ENCODE measurements at regions not wholly inside any gene's neighbourhood (a gene's known extent, or its start where the extent isn't known, plus 50 kb on each side); places are given as distances from the start of the nearest gene placed in this dataset.

DNA sequence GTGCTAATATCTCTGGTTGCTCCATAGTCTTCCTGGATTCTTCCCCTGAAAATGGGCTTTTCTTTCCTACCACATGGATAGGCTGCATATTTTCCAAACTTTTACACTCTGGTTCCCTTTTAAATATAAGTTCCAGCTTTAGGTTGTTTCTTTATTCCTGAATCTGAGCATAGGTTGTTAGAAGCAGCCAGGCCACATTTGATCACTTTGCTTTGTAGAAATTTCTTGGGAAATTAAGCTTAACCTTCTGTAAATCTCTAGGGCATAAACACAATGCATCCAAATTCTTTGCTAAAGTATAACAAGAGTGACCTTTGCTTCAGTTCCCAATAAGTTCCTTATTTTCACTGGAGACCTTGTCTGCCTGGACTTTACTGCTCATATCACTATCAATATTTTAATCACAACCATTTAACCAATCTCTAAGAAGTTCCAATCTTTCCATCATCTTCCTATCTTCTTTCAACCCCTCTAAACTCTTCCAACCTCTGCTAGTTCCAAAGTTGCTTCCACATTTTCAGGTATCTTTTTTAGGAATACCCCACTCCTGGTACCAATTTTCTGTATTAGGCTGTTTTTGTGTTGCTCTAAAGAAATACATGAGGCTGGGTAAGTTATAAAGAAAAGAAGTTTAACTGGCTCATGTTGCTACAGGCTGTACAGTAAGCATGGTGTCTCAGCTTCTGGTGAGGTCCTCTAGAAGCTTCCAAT is 389.6 kb upstream of the HS6ST1 start:
- peaks cover 4% of the 10 kb centered on the region for H3K36me3 Mint-ChIP-seq
- no peak for ATAC-seq
- DNase-seq = no peak
- peaks cover 9% of the 10 kb centered on the region for H3K27me3 Mint-ChIP-seq
- no peaks in the 10 kb centered on the region for H3K4me1 Mint-ChIP-seq
- H3K4me3 Mint-ChIP-seq = no peak overlapping the region
- CTCF ChIA-PET = no interaction called here
- no peak overlapping the region for H3K27ac Mint-ChIP-seq
- H3K9me3 Mint-ChIP-seq (ENCODE audit: low read depth) = peaks cover 15% of the 10 kb centered on the region

DNA sequence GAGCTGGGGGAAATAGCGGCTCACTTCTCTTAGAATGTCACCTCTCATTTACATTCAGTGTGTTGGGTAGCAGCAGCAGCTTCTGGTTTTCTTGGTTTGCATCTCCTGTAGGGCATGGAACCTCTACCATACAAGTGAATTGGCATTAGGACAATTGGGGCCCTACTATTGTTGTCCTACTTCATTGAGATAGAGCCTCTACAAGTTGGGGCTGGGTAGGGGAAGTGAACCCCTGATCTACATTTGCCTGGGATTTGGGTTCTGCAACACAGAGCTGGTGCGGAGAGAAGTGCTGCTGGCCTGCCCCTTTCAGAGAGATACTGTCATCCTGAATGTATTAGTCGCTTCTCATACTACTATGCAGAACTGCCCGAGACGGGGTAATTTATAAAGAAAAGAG is 391.6 kb upstream of the HS6ST1 start:
- Mint-ChIP-seq H3K27ac (no peak overlapping the region), H3K36me3 (peaks cover 4% of the 10 kb centered on the region), H3K27me3 (peaks cover 5% of the 10 kb centered on the region), H3K4me3 (no peak overlapping the region), H3K9me3 (ENCODE audit: low read depth) (peaks cover 11% of the 10 kb centered on the region), H3K4me1 (no peaks in the 10 kb centered on the region)
- DNase-seq = no peak
- CTCF ChIA-PET = interaction anchor here (1.6 kb wide), 1 partner anchor 26 kb away, joined by 3 read pairs; no protein-coding TSS in a partner anchor
- no peak for ATAC-seq

DNA sequence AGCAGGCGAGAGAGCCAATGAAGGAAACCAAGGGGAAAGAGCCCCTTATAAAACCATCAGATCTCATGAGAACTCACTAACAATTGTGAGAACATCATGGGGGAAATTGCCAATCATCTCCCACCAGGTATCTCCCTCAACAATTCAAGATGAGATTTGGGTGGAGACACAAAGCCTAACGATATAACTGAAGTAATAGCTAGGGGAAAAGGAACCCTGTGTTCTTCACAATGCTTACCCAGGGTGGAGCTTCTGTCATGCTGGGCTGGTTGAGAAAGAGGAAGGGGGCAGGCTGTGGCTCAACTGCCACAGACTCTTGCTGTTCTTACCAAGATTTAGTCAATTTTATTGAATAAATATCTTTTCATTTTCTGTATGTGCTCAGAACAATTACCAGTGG is 392.1 kb upstream of the HS6ST1 start:
- no peak overlapping the region for H3K27ac Mint-ChIP-seq
- H3K27me3 Mint-ChIP-seq = peaks cover 9% of the 10 kb centered on the region
- H3K9me3 Mint-ChIP-seq (ENCODE audit: low read depth) = peaks cover 11% of the 10 kb centered on the region
- CTCF ChIA-PET = interaction anchor here (1.6 kb wide), 1 partner anchor 26 kb away, joined by 3 read pairs; no protein-coding TSS in a partner anchor
- no peaks in the 10 kb centered on the region for H3K4me1 Mint-ChIP-seq
- H3K4me3 Mint-ChIP-seq = no peak overlapping the region
- ATAC-seq = no peak
- H3K36me3 Mint-ChIP-seq = peaks cover 4% of the 10 kb centered on the region
- no peak for DNase-seq

DNA sequence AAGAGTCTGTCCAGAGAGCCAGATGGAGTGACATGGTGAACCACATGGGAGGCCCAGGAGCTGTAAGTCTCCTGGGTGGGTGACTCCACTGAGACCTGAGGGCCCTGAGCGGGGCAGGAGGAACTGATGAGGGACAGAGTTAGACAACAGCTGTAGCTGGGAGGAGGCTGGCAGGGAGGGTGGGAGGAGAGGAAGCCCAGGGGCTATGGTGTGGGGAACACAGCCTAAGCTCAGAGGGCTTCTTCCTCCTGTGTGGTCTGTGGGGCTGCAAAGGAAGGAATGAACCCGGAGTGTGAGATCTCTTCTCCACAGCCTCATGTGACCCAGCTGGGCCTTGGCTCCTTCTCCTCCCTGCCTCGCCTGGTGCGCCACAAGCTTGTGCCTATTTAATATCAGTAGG is 395.6 kb upstream of the HS6ST1 start:
- H3K36me3 Mint-ChIP-seq = no peaks in the 10 kb centered on the region

DNA sequence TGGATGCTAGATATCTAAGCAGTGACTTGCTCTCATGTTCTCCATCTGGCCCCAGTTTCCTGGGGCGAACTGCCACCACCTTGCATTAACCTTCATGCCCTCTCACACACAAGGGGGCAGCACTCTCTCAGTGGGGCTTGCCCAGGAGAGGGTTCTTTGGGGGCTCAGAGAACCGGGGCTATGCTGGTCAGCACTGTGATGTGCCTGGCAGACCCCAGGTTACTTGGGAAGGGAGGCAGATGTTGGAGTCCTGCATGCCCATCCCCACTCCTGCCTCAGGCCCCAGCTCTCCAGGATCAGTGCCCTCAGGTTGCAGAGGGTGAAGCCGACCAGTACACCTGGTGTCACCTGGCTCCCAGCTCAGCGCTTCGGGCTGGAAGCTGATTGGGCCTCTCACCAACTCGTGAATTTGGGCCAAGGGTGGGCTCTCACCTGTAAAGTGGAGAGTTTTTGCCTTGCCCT is 396.2 kb upstream of the HS6ST1 start:
- Mint-ChIP-seq H3K27me3 (peaks cover 20% of the 10 kb centered on the region), H3K36me3 (no peaks in the 10 kb centered on the region), H3K9me3 (ENCODE audit: low read depth) (no peaks in the 10 kb centered on the region), H3K4me1 (no peaks in the 10 kb centered on the region), H3K4me3 (no peak overlapping the region), H3K27ac (no peak overlapping the region)
- DNase-seq = no peak
- ATAC-seq = no peak
- CTCF ChIA-PET = no interaction called here

More for the DNA sequence above, 395.6 kb upstream of the HS6ST1 start:
- Mint-ChIP-seq H3K4me1 (no peaks in the 10 kb centered on the region), H3K27ac (no peak overlapping the region), H3K4me3 (no peak overlapping the region), H3K9me3 (ENCODE audit: low read depth) (peaks cover 2% of the 10 kb centered on the region), H3K27me3 (peaks cover 20% of the 10 kb centered on the region)
- DNase-seq (no peak), ATAC-seq (no peak)
- CTCF ChIA-PET = no interaction called here

DNA sequence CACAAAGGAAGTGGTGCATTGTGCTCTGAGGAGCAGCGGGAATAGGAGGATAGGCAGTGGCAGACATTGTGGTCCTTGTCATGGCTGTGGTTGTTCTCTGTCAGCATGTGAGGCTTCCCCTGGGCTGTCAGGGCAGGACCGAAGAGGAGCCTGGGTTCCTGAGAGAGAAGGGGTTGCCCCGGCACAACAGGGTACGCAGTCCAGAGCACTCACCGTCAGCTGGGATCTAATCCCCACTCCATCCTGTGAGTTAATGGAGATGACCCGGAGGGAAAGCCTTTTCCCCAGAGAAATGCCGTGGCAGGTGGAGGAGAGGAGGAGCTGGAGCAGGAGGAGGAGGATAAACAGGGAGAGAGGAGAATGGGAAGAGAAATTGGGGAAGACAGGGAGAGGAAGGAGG is 396.7 kb upstream of the HS6ST1 start:
- no peaks in the 10 kb centered on the region for H3K36me3 Mint-ChIP-seq
- H3K27ac Mint-ChIP-seq = no peak overlapping the region
- DNase-seq = no peak
- H3K4me1 Mint-ChIP-seq = no peaks in the 10 kb centered on the region
- no peaks in the 10 kb centered on the region for H3K9me3 Mint-ChIP-seq (ENCODE audit: low read depth)
- CTCF ChIA-PET = no interaction called here
- H3K4me3 Mint-ChIP-seq = no peak overlapping the region
- ATAC-seq = no peak
- H3K27me3 Mint-ChIP-seq = peaks cover 21% of the 10 kb centered on the region

DNA sequence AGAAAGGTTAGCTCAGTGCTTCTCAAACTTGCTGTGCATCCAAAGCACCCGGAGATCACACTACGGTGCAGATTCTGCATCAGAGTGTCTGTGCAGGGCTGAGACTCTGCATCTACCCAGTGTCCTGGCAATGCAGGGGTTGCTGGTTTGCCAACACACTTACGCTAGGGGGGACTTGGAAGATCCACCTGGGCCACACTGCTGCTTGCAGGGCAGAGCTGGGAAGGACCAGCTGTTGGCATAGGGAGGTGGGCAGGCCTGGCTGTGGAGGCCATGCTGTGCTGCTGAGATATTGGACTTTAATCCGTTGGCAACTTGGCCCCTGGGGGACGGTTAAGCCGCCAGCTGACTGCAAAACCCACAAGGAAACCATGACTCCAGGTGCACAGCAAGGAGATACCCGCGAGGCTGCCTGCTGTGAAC is 397.6 kb upstream of the HS6ST1 start:
- Mint-ChIP-seq H3K36me3 (no peaks in the 10 kb centered on the region), H3K4me3 (no peak overlapping the region), H3K27ac (no peak overlapping the region), H3K27me3 (peaks cover 23% of the 10 kb centered on the region), H3K9me3 (ENCODE audit: low read depth) (no peaks in the 10 kb centered on the region), H3K4me1 (no peaks in the 10 kb centered on the region)
- DNase-seq (no peak), ATAC-seq (no peak)
- CTCF ChIA-PET = interaction anchor here (1.3 kb wide), 1 partner anchor 20 kb away, joined by 4 read pairs; no protein-coding TSS in a partner anchor

DNA sequence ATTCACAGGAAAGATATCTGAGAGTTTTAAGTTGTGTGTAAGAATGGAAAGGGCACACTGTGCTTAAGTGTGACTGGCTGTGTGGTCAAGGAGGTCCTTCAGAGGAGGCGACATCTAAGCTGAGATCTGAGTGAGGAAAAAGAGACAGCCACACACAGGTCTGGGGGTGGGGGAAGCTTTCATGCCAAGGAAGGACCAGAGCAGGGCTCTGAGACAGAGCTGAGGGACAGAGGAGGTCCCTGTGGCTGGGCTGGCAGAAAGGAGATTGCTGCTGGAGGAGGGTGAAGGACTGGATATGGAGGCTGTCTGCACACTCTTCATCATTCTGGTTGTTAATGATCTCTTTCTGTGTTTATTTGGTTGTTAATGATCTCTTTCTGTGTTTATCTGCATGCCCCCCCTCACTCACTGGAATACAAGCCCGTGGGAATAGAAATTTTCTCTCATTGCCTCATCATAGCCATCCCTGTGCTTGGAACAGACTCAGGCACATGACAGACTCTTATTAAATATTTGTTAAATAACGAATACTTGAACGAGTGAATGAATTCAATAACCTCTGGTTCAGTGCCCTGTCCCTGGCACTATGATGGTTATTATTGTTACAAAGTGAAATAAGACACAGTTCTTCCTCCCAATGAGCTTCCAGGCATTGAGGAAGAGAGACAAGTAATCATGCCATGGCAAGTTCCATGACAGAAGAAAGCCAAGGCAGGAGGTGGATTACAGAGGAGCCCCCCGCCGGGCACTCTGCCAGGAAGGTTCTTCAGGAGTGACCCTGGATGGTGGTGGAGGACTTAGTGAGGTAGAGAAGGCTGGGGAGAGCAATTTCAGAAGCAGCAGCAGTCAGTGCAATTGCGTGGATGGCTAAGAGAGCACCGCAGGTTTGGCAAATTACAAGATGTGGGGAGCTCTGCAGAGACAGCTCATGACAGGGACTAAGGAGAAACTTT is 399.4 kb upstream of the HS6ST1 start:
- Mint-ChIP-seq H3K4me3 (no peak overlapping the region), H3K4me1 (no peaks in the 10 kb centered on the region), H3K27ac (no peak overlapping the region), H3K27me3 (peaks cover 23% of the 10 kb centered on the region), H3K36me3 (no peaks in the 10 kb centered on the region), H3K9me3 (ENCODE audit: low read depth) (no peaks in the 10 kb centered on the region)
- CTCF ChIA-PET = interaction anchor here (1.3 kb wide), 1 partner anchor 19 kb away, joined by 4 read pairs; no protein-coding TSS in a partner anchor
- DNase-seq (no peak), ATAC-seq (no peak)

DNA sequence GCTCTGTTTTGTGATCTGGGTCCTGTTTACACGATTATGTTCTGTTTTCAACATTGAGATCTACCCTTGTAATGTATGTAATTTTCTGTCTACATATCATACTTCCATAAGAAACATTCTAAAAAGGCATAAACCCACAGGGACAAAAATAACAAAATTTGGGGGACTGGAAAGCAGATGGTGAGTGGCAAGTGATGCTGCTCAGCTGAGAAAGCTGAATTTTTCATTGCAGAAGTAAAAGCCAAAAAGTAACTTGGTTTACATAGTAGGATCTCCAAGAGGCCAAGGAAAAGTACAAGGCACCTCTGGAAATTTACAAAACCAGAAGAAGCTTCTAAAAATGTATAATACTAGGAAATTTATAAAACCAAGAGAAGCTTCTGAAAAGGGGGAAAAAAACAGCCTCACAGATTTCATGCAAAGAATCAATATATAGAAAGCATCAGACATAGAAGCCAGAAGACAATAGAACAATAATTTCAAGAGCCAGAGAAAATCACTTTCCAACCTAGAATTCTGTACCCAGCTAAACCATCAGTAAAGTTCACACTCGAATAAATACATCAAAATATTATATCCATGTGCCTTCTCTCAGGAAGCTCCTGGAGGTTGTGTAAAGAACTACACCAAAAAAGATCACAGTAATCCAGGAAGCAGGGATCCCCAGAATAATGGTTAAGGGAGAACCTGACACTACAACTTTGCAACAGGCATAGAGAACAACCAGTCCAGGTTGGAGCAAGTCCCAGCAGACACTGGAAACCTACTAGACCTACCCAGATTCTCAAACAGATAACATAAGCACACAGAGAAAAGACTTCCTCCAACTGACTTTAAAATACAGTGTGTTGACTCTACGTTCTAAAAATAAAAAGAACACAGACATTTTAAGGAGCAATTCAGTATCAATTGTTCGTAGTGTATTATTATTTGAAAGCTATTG is 401.7 kb upstream of the HS6ST1 start:
- CTCF ChIA-PET = no interaction called here
- no peak overlapping the region for H3K4me3 Mint-ChIP-seq

DNA sequence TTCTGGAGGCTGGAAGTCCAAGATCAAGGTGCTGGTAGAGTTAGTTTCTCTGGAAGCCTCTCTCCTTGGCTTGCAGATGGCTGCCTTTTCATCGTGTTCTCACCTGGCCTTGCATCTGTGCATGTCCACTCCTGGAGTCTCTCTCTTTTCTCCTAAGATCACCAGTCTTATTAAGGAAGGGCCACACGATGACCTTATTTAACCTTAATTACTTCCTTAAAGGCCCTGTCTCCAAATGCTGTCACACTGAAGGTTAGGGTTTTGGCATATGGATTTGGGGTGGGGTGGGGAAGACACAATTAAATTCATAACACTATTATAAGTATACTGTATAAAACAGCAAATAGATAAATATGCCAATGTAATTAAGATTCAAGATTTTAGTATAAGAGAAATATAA is 402.4 kb upstream of the HS6ST1 start:
- Mint-ChIP-seq H3K4me3 (no peak overlapping the region), H3K36me3 (no peaks in the 10 kb centered on the region), H3K27me3 (peaks cover 16% of the 10 kb centered on the region), H3K9me3 (ENCODE audit: low read depth) (no peaks in the 10 kb centered on the region), H3K27ac (no peak overlapping the region), H3K4me1 (no peaks in the 10 kb centered on the region)
- ATAC-seq (no peak), DNase-seq (no peak)
- CTCF ChIA-PET = no interaction called here

More for the DNA sequence above, 401.7 kb upstream of the HS6ST1 start:
- Mint-ChIP-seq H3K9me3 (ENCODE audit: low read depth) (no peaks in the 10 kb centered on the region), H3K36me3 (no peaks in the 10 kb centered on the region), H3K27me3 (peaks cover 22% of the 10 kb centered on the region), H3K27ac (no peak overlapping the region), H3K4me1 (no peaks in the 10 kb centered on the region)
- DNase-seq (no peak), ATAC-seq (no peak)

DNA sequence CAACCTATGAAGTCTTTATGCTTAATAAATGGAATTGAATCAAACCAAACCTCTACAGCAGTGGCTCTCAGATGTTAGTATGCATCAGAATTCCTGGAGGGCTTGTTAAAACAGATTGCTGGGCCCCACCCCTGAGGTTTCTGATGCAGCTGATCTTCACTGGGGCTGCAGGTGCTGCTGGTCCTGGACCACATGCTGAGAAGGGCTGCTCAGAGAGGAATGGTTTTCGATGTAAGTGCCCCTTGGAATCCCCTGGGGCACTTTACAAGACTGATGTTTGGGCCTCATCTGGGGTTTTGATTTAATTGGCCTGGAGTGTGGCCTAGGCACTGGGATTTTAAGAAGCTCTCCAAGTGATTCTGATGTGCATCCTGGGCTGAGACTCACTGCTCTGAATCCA is 403.8 kb upstream of the HS6ST1 start:
- CTCF ChIA-PET = no interaction called here
- DNase-seq (no peak), ATAC-seq (no peak)
- Mint-ChIP-seq H3K36me3 (no peaks in the 10 kb centered on the region), H3K4me1 (peaks cover 7% of the 10 kb centered on the region), H3K27ac (no peak overlapping the region), H3K9me3 (ENCODE audit: low read depth) (no peaks in the 10 kb centered on the region), H3K27me3 (peaks cover 10% of the 10 kb centered on the region), H3K4me3 (no peak overlapping the region)

DNA sequence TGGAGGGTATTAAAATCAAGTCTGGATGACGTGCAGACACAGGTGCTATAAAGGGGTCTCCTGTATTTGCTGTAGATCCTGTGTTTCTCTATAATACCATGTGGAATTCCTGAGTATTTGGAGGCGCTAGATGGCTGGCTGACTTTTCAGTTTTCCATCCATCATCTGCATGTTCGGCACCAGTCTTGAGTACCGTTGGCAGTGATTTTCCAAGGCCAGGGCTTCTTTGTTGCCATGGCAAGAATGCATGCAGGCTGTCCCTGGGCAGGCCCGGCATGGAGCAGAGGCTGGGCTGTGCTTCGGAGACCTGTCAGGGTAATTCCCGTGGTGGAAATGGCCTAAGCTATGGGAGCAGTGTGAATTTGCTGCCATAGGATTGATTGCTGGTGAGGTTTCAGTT is 405.9 kb upstream of the HS6ST1 start:
- no peak for ATAC-seq
- peaks cover 11% of the 10 kb centered on the region for H3K27me3 Mint-ChIP-seq
- H3K9me3 Mint-ChIP-seq (ENCODE audit: low read depth) = peaks cover 3% of the 10 kb centered on the region
- no peak overlapping the region for H3K4me3 Mint-ChIP-seq
- H3K27ac Mint-ChIP-seq = no peak overlapping the region
- CTCF ChIA-PET = no interaction called here
- DNase-seq = no peak
- no peaks in the 10 kb centered on the region for H3K36me3 Mint-ChIP-seq
- H3K4me1 Mint-ChIP-seq = peaks cover 13% of the 10 kb centered on the region

DNA sequence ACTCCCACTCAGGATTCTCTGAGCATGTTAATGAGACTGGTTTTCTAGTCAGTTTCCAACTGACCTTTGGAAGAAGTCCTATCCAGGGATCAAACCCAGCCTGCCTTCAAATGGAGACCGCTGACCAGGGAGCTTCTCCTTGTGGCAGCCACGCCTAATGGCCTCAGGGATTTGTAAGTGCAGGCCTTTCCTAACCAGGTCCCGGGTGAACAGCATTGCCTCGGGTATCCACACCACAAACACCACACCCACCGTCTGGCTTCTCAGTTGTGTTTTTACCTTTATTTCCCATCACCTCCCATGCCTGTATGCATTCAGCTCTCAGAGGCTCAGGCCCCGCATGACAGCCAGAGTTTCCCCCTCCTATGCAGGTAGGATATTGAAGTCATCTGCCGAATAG is 406.3 kb upstream of the HS6ST1 start:
- no peaks in the 10 kb centered on the region for H3K36me3 Mint-ChIP-seq
- peaks cover 13% of the 10 kb centered on the region for H3K4me1 Mint-ChIP-seq
- peaks cover 3% of the 10 kb centered on the region for H3K9me3 Mint-ChIP-seq (ENCODE audit: low read depth)
- H3K27me3 Mint-ChIP-seq = peaks cover 14% of the 10 kb centered on the region
- ATAC-seq (no peak), DNase-seq (no peak)
- H3K4me3 Mint-ChIP-seq = no peak overlapping the region
- H3K27ac Mint-ChIP-seq = no peak overlapping the region
- CTCF ChIA-PET = no interaction called here

Measured in activated CD8-positive, alpha-beta memory T cell treated with anti-CD3 and anti-CD28 coated beads, Interleukin-2, amount 10 ng/mL, durations not matched to agents 7 days and 5 days (primary cell).